Prostate gland (tissue), 2 donors: ENCODE measurements at regions not wholly inside any gene's neighbourhood (a gene's known extent, or its start where the extent isn't known, plus 50 kb on each side); places are given as distances from the start of the nearest gene placed in this dataset.

Experiments
- CTCF ChIP-seq, 4 experiments: fragments of 200-600 bp in 2 of 4; fragments of 450-650 bp in 2 of 4; sonication (generic) in 2 of 4; IDR thresholded peaks; 1 replicate in 3 of 4; 2 replicates in 1 of 4; pipeline ENCODE4 v1.5.1; 2016 to 2019; ENCODE audit warnings: antibody characterized with exemption in 4 of 4, mild to moderate bottlenecking in 2 of 4, moderate library complexity in 2 of 4
- POLR2A ChIP-seq: fragments of 450-650 bp; IDR thresholded peaks from one replicate; pipeline ENCODE4 v1.6.1; 2016; ENCODE audit warnings: antibody characterized with exemption, mild to moderate bottlenecking
- POLR2AphosphoS5 ChIP-seq: sonication (generic); formaldehyde crosslinking; IDR thresholded peaks from one replicate; pipeline ENCODE4 v1.6.1; 2017; ENCODE audit warnings: antibody characterized with exemption

GRCh38 chr10:4473977-4474376 is 352.0 kb upstream of the AKR1E2 start:
- TF ChIP-seq CTCF (IDR thresholded peaks at IDR 0.05): no peak
- TF ChIP-seq POLR2A: no peak
- TF ChIP-seq POLR2AphosphoS5: no peak
